HepG2 (cell line): ENCODE measurements at regions not wholly inside any gene's neighbourhood (a gene's known extent, or its start where the extent isn't known, plus 50 kb on each side); places are given as distances from the start of the nearest gene placed in this dataset.

Experiments
- ATF7-NPFF ChIP-seq: sonication (generic); formaldehyde crosslinking; IDR thresholded peaks from 2 replicates; pipeline ENCODE4 v1.8.1; 2023; ENCODE audit warnings: mild to moderate bottlenecking, low read depth, missing genetic modification reagents, moderate library complexity
- ATM ChIP-seq: fragments of 450-650 bp; IDR thresholded peaks from 2 replicates; pipeline ENCODE4 v1.7.1; 2017; ENCODE audit warnings: mild to moderate bottlenecking, borderline replicate concordance
- DRAP1 ChIP-seq: IDR thresholded peaks from 2 replicates; pipeline ENCODE4 v1.6.1; 2016; ENCODE audit warnings: missing genetic modification reagents, missing compliant biosample characterization
- HMG20A ChIP-seq: IDR thresholded peaks from 2 replicates; pipeline ENCODE4 v1.6.1; 2016; ENCODE audit warnings: borderline replicate concordance
- MED1 ChIP-seq: sonication (generic); formaldehyde crosslinking; IDR thresholded peaks from 2 replicates; pipeline ENCODE4 v1.4.0; 2020; ENCODE audit warnings: missing genetic modification reagents
- SRSF9 ChIP-seq: fragments of 200-400 bp; formaldehyde crosslinking; IDR thresholded peaks from 2 replicates; pipeline ENCODE4 v1.6.1; 2018; ENCODE audit warnings: borderline replicate concordance, mild to moderate bottlenecking, low read depth, low read length; ENCODE audit not compliant: insufficient read depth, poor library complexity, severe bottlenecking
- TBX3 ChIP-seq: fragments of 450-650 bp; IDR thresholded peaks from 2 replicates; pipeline ENCODE4 v1.6.1; 2017; ENCODE audit warnings: antibody characterized with exemption, mild to moderate bottlenecking, inconsistent platforms, borderline replicate concordance
- TFDP1 ChIP-seq: IDR thresholded peaks from 2 replicates; pipeline ENCODE4 v1.6.1; 2016; ENCODE audit warnings: missing compliant biosample characterization, missing genetic modification reagents, borderline replicate concordance
- YY1 ChIP-seq: IDR thresholded peaks from 2 replicates; pipeline ENCODE4 v1.6.1; 2011; ENCODE audit warnings: low read length, low read depth, moderate library complexity, mild to moderate bottlenecking; ENCODE audit not compliant: insufficient read depth, insufficient replicate concordance
- ZC3H4 ChIP-seq: sonication (generic); formaldehyde crosslinking; IDR thresholded peaks from 2 replicates; pipeline ENCODE4 v1.4.0; 2020; ENCODE audit warnings: missing genetic modification reagents, borderline replicate concordance
- TF ChIP-seq, protein P1 (sequence below): sonication (generic); formaldehyde crosslinking; IDR thresholded peaks from 2 replicates; pipeline ENCODE4 v1.5.0; 2020; ENCODE audit warnings: mild to moderate bottlenecking, missing genetic modification reagents, moderate library complexity
- TF ChIP-seq, protein P2 (sequence below): IDR thresholded peaks from 2 replicates; pipeline ENCODE4 v1.6.1; 2016

DNA sequence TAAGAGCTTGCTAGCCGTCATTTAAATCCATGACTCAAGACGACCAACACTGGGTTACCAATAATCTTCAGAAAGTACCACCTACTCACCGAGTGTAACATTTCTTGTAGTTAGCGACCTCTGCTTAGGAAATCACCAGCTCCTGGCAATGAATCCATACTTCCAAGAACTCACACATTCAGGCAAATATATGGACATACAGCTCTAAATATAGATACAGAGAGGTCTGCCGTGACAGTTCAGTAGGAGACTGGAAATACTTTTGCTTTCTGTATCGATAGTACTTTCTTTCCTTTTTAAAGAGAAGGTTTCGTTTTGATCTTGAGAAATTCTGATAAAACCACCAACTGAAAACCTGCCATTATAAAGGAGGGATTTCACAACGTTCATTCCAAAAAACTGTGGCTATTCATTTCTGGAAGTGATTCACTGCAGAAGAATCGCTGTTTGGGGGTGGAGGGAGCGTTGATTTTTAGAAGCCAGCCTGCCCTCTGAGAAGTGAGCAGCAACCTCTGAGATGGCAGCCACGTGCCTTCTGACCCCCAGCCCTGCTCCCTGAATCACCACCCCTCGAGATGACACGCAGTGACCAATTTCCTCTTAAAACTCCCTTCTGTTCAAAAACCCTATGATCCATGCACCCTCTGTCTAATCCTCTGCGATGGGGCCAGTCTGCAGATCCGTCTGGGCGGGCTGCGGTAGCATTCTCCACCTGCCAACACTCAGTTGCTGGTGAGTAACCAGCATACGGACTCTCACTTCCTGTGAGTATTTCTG, 179.0 kb upstream of the KLF14 start (continued):
- TF ChIP-seq ATF7-NPFF (CRISPR knock-in tag), result no peak
- TF ChIP-seq HMG20A (CRISPR knock-in tag), result peak; percentile 33; the same call in 1 of the 2 replicates
- peak; percentile 73 for TF ChIP-seq DRAP1 (CRISPR knock-in tag)
- TF ChIP-seq TFDP1 (CRISPR knock-in tag), result peak; percentile 76; the same call in 1 of the 2 replicates
- no peak for TF ChIP-seq ZC3H4 (CRISPR knock-in tag)
- TF ChIP-seq YY1, result no peak
- TF ChIP-seq TBX3, result no peak
- TF ChIP-seq, protein P1, sequence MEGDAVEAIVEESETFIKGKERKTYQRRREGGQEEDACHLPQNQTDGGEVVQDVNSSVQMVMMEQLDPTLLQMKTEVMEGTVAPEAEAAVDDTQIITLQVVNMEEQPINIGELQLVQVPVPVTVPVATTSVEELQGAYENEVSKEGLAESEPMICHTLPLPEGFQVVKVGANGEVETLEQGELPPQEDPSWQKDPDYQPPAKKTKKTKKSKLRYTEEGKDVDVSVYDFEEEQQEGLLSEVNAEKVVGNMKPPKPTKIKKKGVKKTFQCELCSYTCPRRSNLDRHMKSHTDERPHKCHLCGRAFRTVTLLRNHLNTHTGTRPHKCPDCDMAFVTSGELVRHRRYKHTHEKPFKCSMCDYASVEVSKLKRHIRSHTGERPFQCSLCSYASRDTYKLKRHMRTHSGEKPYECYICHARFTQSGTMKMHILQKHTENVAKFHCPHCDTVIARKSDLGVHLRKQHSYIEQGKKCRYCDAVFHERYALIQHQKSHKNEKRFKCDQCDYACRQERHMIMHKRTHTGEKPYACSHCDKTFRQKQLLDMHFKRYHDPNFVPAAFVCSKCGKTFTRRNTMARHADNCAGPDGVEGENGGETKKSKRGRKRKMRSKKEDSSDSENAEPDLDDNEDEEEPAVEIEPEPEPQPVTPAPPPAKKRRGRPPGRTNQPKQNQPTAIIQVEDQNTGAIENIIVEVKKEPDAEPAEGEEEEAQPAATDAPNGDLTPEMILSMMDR (CRISPR knock-in tag), result no peak
- TF ChIP-seq MED1 (CRISPR knock-in tag), result peak; percentile 79
- TF ChIP-seq ATM, result no peak
- no peak for TF ChIP-seq SRSF9
- TF ChIP-seq, protein P2, sequence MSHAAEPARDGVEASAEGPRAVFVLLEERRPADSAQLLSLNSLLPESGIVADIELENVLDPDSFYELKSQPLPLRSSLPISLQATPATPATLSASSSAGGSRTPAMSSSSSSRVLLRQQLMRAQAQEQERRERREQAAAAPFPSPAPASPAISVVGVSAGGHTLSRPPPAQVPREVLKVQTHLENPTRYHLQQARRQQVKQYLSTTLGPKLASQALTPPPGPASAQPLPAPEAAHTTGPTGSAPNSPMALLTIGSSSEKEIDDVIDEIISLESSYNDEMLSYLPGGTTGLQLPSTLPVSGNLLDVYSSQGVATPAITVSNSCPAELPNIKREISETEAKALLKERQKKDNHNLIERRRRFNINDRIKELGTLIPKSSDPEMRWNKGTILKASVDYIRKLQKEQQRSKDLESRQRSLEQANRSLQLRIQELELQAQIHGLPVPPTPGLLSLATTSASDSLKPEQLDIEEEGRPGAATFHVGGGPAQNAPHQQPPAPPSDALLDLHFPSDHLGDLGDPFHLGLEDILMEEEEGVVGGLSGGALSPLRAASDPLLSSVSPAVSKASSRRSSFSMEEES (CRISPR knock-in tag), result peak; percentile 72; the same call in 1 of the 2 replicates
- TF ChIP-seq, all 625 proteins: peak for 114
